GM12878 (cell line): ENCODE measurements at regions not wholly inside any gene's neighbourhood (a gene's known extent, or its start where the extent isn't known, plus 50 kb on each side); places are given as distances from the start of the nearest gene placed in this dataset.

ENCODE experiments used
- ATAC-seq: fragments of 200-7000 bp; cut with Tn5 transposase; 3 replicates; pipeline ENCODE4 v1.9.1; 2020; ENCODE audit warnings: mild to moderate bottlenecking, moderate library complexity
- BruUV-seq: library from RNA; stranded (reverse); fragments of 400-500 nt; replicated peaks from 2 replicates; lab custom pipeline; 2021; lab: Mats Ljungman, UMichigan
- CTCF ChIA-PET: fragments of 300-600 bp; sonication (Branson Sonifier 250); formaldehyde crosslinking; extraction: SDS; loops from one replicate; lab custom pipeline; 2021; ENCODE audit warnings: inconsistent platforms; lab: Yijun Ruan, JAX
- POLR2A ChIA-PET: fragments of 350-600 bp; formaldehyde crosslinking; extraction: SDS; loops from one replicate; lab custom pipeline; 2021; ENCODE audit warnings: inconsistent platforms; lab: Charles Lee
- RAD21 ChIA-PET: fragments of 300-600 bp; sonication (Branson Sonifier 250); formaldehyde crosslinking; loops from one replicate; lab custom pipeline; 2023; ENCODE audit warnings: antibody characterized with exemption; ENCODE audit not compliant: unreplicated experiment; lab: Charles Lee
- SMC1A ChIA-PET: fragments of 300-600 bp; sonication (Branson Sonifier 250); formaldehyde crosslinking; loops from one replicate; lab custom pipeline; 2023; ENCODE audit not compliant: unreplicated experiment, uncharacterized antibody; lab: Charles Lee
- DNase-seq: peaks from one replicate; pipeline ENCODE4 v3.0.0-alpha.2; 2011; ENCODE audit warnings: low read depth, low spot score
- FAIRE-seq: peaks from 3 replicates; lab custom pipeline; 2011; peaks lifted over from hg19 to GRCh38; lab: Jason Lieb, UNC
- H2AFZ ChIP-seq: 2 replicates; pipeline ENCODE4 v1.6.0; 2011; ENCODE audit warnings: low read depth, low read length, control low read depth; ENCODE audit not compliant: control insufficient read depth
- H3K27ac ChIP-seq: 2 replicates; pipeline ENCODE4 v1.5.1; 2011; ENCODE audit warnings: control low read depth; ENCODE audit not compliant: control insufficient read depth, insufficient read depth
- H3K27me3 ChIP-seq, 2 experiments: replicated peaks in 1 of 2; 2 replicates each; pipeline versions ENCODE4 v1.6.0 to v1.6.1; 2011; ENCODE audit warnings: low read length in 1 of 2; ENCODE audit not compliant: control insufficient read depth in 2 of 2, insufficient read depth in 2 of 2
- H3K36me3 ChIP-seq, 2 experiments: 2 replicates each; pipeline ENCODE4 v1.5.1; 2011; ENCODE audit warnings: low read length in 1 of 2; ENCODE audit not compliant: control insufficient read depth in 2 of 2, insufficient read depth in 2 of 2
- H3K4me1 ChIP-seq: 2 replicates; pipeline ENCODE4 v1.6.1; 2011; ENCODE audit warnings: mild to moderate bottlenecking, low read length, moderate library complexity, mixed read lengths; ENCODE audit not compliant: control insufficient read depth, insufficient read depth
- H3K4me2 ChIP-seq: 2 replicates; pipeline ENCODE4 v1.6.0; 2011; ENCODE audit warnings: control low read depth; ENCODE audit not compliant: control insufficient read depth, insufficient read depth
- H3K4me3 ChIP-seq: fragments of 200-600 bp; sonication (generic); 2 replicates; pipeline ENCODE4 v1.5.1; 2016
- H3K79me2 ChIP-seq: 2 replicates; pipeline ENCODE4 v1.6.0; 2011; ENCODE audit warnings: low read length; ENCODE audit not compliant: control insufficient read depth, insufficient read depth
- H3K9ac ChIP-seq: 2 replicates; pipeline ENCODE4 v1.8.0; 2011; ENCODE audit warnings: low read length, control low read depth, mixed read lengths; ENCODE audit not compliant: control insufficient read depth, insufficient read depth
- H3K9me3 ChIP-seq: replicated peaks from 3 replicates; pipeline ENCODE4 v1.5.1; 2011; ENCODE audit warnings: mild to moderate bottlenecking, low read length; ENCODE audit not compliant: control insufficient read depth, insufficient read depth
- H4K20me1 ChIP-seq: 2 replicates; pipeline ENCODE4 v1.6.0; 2011; ENCODE audit not compliant: control insufficient read depth, insufficient read depth
- RAD21 ChIP-seq: IDR thresholded peaks from 2 replicates; pipeline ENCODE4 v1.6.1; 2011; ENCODE audit warnings: mild to moderate bottlenecking, low read depth, low read length, moderate library complexity; ENCODE audit not compliant: insufficient read depth
- RFX5 ChIP-seq: IDR thresholded peaks from 2 replicates; pipeline ENCODE4 v1.6.1; 2011; ENCODE audit warnings: low read depth, low read length, improper control_type of control experiment
- SMC3 ChIP-seq: IDR thresholded peaks from 2 replicates; pipeline ENCODE4 v1.6.1; 2011; ENCODE audit warnings: low read length, improper control_type of control experiment, borderline replicate concordance
- WGBS: methylation state at CpG from one replicate; pipeline ENCODE4 v1.1.6; 2016; ENCODE audit warnings: low lambda C conversion rate; ENCODE audit not compliant: insufficient replicate concordance, insufficient coverage; ENCODE audit errors: missing lambda C conversion rate; 5-methylcytosine and 5-hydroxymethylcytosine counted together
- in situ Hi-C: fragments of 300-500 bp; cut with MboI; formaldehyde crosslinking; loops from 9 replicates; pipeline ENCODE4 v1.14.3; 2018; ENCODE audit warnings: mixed read lengths
- intact Hi-C: fragments of 100-400 bp; cut with micrococcal nuclease; formaldehyde crosslinking; loops from one replicate; pipeline ENCODE4 v1.14.2; 2022; ENCODE audit not compliant: unreplicated experiment
- TF ChIP-seq, protein P1 (sequence below), 3 experiments: IDR thresholded peaks in 2 of 3; conservative IDR thresholded peaks in 1 of 3; 2 replicates each; pipeline ENCODE4 v1.5.1; 2011; ENCODE audit warnings: low read depth in 3 of 3, low read length in 3 of 3, mild to moderate bottlenecking in 3 of 3, control low read depth in 2 of 3, moderate library complexity in 2 of 3, inconsistent platforms in 1 of 3, mixed read lengths in 1 of 3; ENCODE audit not compliant: control insufficient read depth in 2 of 3, insufficient read depth in 1 of 3; ENCODE audit errors: extremely low read depth in 1 of 3

GRCh38 chr6:50185006-50185405 lies 135.3 kb upstream of the DEFB112 start:
- 0% methylated on average over 3 of the region's 3 CpGs for WGBS

More at GRCh38 chr6:50185006-50185405, 135.3 kb upstream of the DEFB112 start:
- H3K9ac ChIP-seq: no peak overlapping the region
- POLR2A ChIA-PET: no interaction called here
- SMC1A ChIA-PET: no interaction called here
- peak; percentile 72 for ATAC-seq
- H3K4me2 ChIP-seq: no peak overlapping the region
- TF ChIP-seq SMC3: peak; percentile 18; the same call in 1 of the 2 replicates
- TF ChIP-seq, protein P1, sequence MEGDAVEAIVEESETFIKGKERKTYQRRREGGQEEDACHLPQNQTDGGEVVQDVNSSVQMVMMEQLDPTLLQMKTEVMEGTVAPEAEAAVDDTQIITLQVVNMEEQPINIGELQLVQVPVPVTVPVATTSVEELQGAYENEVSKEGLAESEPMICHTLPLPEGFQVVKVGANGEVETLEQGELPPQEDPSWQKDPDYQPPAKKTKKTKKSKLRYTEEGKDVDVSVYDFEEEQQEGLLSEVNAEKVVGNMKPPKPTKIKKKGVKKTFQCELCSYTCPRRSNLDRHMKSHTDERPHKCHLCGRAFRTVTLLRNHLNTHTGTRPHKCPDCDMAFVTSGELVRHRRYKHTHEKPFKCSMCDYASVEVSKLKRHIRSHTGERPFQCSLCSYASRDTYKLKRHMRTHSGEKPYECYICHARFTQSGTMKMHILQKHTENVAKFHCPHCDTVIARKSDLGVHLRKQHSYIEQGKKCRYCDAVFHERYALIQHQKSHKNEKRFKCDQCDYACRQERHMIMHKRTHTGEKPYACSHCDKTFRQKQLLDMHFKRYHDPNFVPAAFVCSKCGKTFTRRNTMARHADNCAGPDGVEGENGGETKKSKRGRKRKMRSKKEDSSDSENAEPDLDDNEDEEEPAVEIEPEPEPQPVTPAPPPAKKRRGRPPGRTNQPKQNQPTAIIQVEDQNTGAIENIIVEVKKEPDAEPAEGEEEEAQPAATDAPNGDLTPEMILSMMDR (IDR thresholded peaks at IDR 0.05 in 2 of 3, conservative IDR thresholded peaks at IDR 0.05 in 1 of 3; ENCODE audit: control insufficient read depth in 2 of 3, extremely low read depth in 1 of 3, insufficient read depth in 1 of 3, low read depth in 3 of 3, low read length in 3 of 3): peak; percentile 35 to 60 (median 40); a peak in 4 of 6 replicates
- TF ChIP-seq RAD21: peak; percentile 34
- TF ChIP-seq RFX5: no peak
- no peaks in the 10 kb centered on the region for H3K79me2 ChIP-seq
- intact Hi-C loops: loop anchor here (1.0 kb wide), 1 partner anchor 417 kb away; no protein-coding TSS in a partner anchor
- CTCF ChIA-PET: interaction anchor here (1.5 kb wide), 1 partner anchor 417 kb away, joined by 4 read pairs; no protein-coding TSS in a partner anchor
- no peak overlapping the region for H2AFZ ChIP-seq
- H3K27me3 ChIP-seq: no peaks in the 10 kb centered on the region
- no peaks in the 10 kb centered on the region for H3K4me1 ChIP-seq
- H4K20me1 ChIP-seq: no peaks in the 10 kb centered on the region
- H3K36me3 ChIP-seq: no peaks in the 10 kb centered on the region
- DNase-seq: no peak
- H3K27ac ChIP-seq: no peak overlapping the region
- BruUV-seq: no TSS peak
- no peaks in the 10 kb centered on the region for H3K9me3 ChIP-seq
- FAIRE-seq: no peak
- in situ Hi-C loops: no loop called here
- RAD21 ChIA-PET: no interaction called here
- H3K4me3 ChIP-seq: no peak overlapping the region
